CD14-positive monocyte (primary cell): ENCODE measurements at regions not wholly inside any gene's neighbourhood (a gene's known extent, or its start where the extent isn't known, plus 50 kb on each side); places are given as distances from the start of the nearest gene placed in this dataset.
"Not testable (repeated sequence)": the region's sequence is repeated elsewhere in the genome, so short reads cannot be mapped to it uniquely, and the experiment has no call there.

Source experiments
- DNase-seq, 3 donors: peaks; one replicate each; pipeline ENCODE4 v3.0.0-alpha.2; 2011 to 2022
- H2AFZ ChIP-seq: 2 replicates; pipeline ENCODE4 v1.6.0; 2012; ENCODE audit warnings: mild to moderate bottlenecking, low read depth, low read length, inconsistent platforms; ENCODE audit not compliant: insufficient read depth, poor library complexity, severe bottlenecking
- H3K27ac ChIP-seq, 2 donors: 1 replicate in 1 of 2; 2 replicates in 1 of 2; pipeline ENCODE4 v1.5.1; 2012 to 2013; ENCODE audit warnings: low read length in 2 of 2, control low read depth in 1 of 2, inconsistent platforms in 1 of 2, low read depth in 1 of 2, mild to moderate bottlenecking in 1 of 2
- H3K27me3 ChIP-seq, 2 donors: one replicate each; pipeline versions ENCODE4 v1.6.0 to v1.6.1; 2011 to 2013; ENCODE audit warnings: low read length in 2 of 2; ENCODE audit not compliant: control insufficient read depth in 2 of 2, insufficient read depth in 2 of 2
- H3K36me3 ChIP-seq, 2 donors: replicated peaks in 1 of 2; 1 replicate in 1 of 2; 2 replicates in 1 of 2; pipeline versions ENCODE4 v1.5.1 to v1.6.1; 2012 to 2013; ENCODE audit warnings: low read length in 2 of 2, control low read depth in 1 of 2, inconsistent platforms in 1 of 2, mild to moderate bottlenecking in 1 of 2; ENCODE audit not compliant: insufficient read depth in 2 of 2, control insufficient read depth in 1 of 2
- H3K4me1 ChIP-seq, 2 donors: 1 replicate in 1 of 2; 2 replicates in 1 of 2; pipeline versions ENCODE4 v1.5.1 to v1.6.1; 2012 to 2013; ENCODE audit warnings: low read length in 2 of 2, control low read depth in 1 of 2, inconsistent platforms in 1 of 2, mild to moderate bottlenecking in 1 of 2, moderate library complexity in 1 of 2; ENCODE audit not compliant: insufficient read depth in 2 of 2, control insufficient read depth in 1 of 2
- H3K4me2 ChIP-seq: replicated peaks from 2 replicates; pipeline ENCODE3; 2012; ENCODE audit warnings: low read length, moderate library complexity, mild to moderate bottlenecking; ENCODE audit not compliant: poor library complexity, severe bottlenecking; ENCODE audit errors: extremely low read depth
- H3K4me3 ChIP-seq, 3 experiments: fragments of 200-600 bp in 1 of 3; sonication (generic) in 1 of 3; replicated peaks in 1 of 3; 1 replicate in 2 of 3; 2 replicates in 1 of 3; pipeline ENCODE4 v1.5.1; 2011 to 2013; ENCODE audit warnings: low read length in 3 of 3, mild to moderate bottlenecking in 3 of 3, control low read depth in 2 of 3, low read depth in 2 of 3, inconsistent platforms in 1 of 3, moderate library complexity in 1 of 3
- H3K79me2 ChIP-seq: 2 replicates; pipeline ENCODE4 v1.6.0; 2012; ENCODE audit warnings: mild to moderate bottlenecking, control low read depth, inconsistent platforms, low read length, moderate library complexity; ENCODE audit not compliant: insufficient read depth
- H3K9ac ChIP-seq: 2 replicates; pipeline ENCODE4 v1.6.0; 2017; ENCODE audit warnings: low read length, mild to moderate bottlenecking; ENCODE audit not compliant: insufficient read depth, poor library complexity, severe bottlenecking
- H3K9me3 ChIP-seq, 2 donors: replicated peaks in 1 of 2; 1 replicate in 1 of 2; 2 replicates in 1 of 2; pipeline versions ENCODE4 v1.5.1 to v1.6.1; 2012 to 2013; ENCODE audit warnings: low read length in 2 of 2, control low read depth in 1 of 2; ENCODE audit not compliant: control insufficient read depth in 1 of 2, insufficient read depth in 1 of 2
- H4K20me1 ChIP-seq: 2 replicates; pipeline ENCODE4 v1.6.0; 2012; ENCODE audit warnings: mild to moderate bottlenecking, low read length, control low read depth, moderate library complexity; ENCODE audit not compliant: insufficient read depth
- H3K27ac Mint-ChIP-seq, 7 donors: one replicate each; pipeline ENCODE4 v1.8.0; 2020; ENCODE audit warnings: mild to moderate bottlenecking in 7 of 7, mixed read lengths in 7 of 7, moderate library complexity in 6 of 7, inconsistent platforms in 2 of 7
- H3K27me3 Mint-ChIP-seq, 3 donors: one replicate each; pipeline ENCODE4 v1.8.0; 2021 to 2022; ENCODE audit warnings: low read depth in 3 of 3, mild to moderate bottlenecking in 3 of 3, mixed read lengths in 3 of 3, moderate library complexity in 3 of 3, inconsistent platforms in 1 of 3
- H3K36me3 Mint-ChIP-seq, 2 donors: one replicate each; pipeline ENCODE4 v1.8.0; 2020; ENCODE audit warnings: mixed read lengths in 2 of 2, inconsistent platforms in 1 of 2, mild to moderate bottlenecking in 1 of 2
- H3K4me1 Mint-ChIP-seq: one replicate; pipeline ENCODE4 v1.8.0; 2020; ENCODE audit warnings: mild to moderate bottlenecking, mixed read lengths
- H3K4me3 Mint-ChIP-seq, 2 donors: one replicate each; pipeline ENCODE4 v1.8.0; 2020; ENCODE audit warnings: mild to moderate bottlenecking in 2 of 2, mixed read lengths in 2 of 2, moderate library complexity in 1 of 2
- H3K9me3 Mint-ChIP-seq, 7 donors: one replicate each; pipeline ENCODE4 v1.8.0; 2020 to 2022; ENCODE audit warnings: mixed read lengths in 7 of 7, mild to moderate bottlenecking in 6 of 7, moderate library complexity in 6 of 7, inconsistent platforms in 2 of 7
- WGBS: methylation state at CpG from one replicate; pipeline ENCODE4 v1.1.5; 2013; ENCODE audit warnings: missing lambda C conversion rate; ENCODE audit not compliant: insufficient coverage; 5-methylcytosine and 5-hydroxymethylcytosine counted together
- intact Hi-C, 2 donors: fragments of 100-400 bp; cut with micrococcal nuclease; formaldehyde crosslinking; loops; one replicate each; pipeline versions ENCODE4 v1.15.0 to v1.15.1; 2023
- TF ChIP-seq, protein P1 (sequence below): fragments of 200-600 bp; IDR thresholded peaks from one replicate; pipeline ENCODE4 v1.8.0; 2022; ENCODE audit warnings: antibody characterized with exemption, mild to moderate bottlenecking

DNA sequence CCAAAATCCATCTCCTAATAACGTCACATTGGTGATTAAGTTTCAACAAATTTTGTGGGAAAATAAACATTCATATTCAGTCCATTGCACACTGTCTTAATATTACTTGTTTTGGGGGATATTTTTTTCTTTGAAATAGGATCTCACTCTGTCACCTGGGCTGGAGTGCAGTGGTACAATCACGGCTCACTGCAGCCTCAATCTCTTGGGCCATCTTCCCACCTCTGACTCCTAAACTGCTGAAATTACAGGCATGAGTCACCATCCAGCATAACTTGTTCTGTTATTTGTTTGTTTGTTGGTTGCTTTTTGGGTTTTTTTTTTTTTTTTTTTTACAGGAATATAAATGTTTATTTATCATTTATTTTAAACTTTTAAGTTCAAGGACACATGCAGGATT is 556.1 kb upstream of the SLITRK6 start:
- no peak for DNase-seq
- H3K27me3 Mint-ChIP-seq = peaks cover 0 to 2% (median 0%) of the 10 kb centered on the region in 3 donors
- H4K20me1 ChIP-seq = no peaks in the 10 kb centered on the region
- no peaks in the 10 kb centered on the region for H3K36me3 ChIP-seq
- intact Hi-C loops = no loop called here
- H3K4me2 ChIP-seq = no peak overlapping the region
- H3K9me3 ChIP-seq = peaks cover 0 to 12% of the 10 kb centered on the region in 2 donors
- H2AFZ ChIP-seq = no peak overlapping the region
- no peak overlapping the region for H3K4me3 ChIP-seq
- H3K27me3 ChIP-seq = no peaks in the 10 kb centered on the region
- H3K4me1 ChIP-seq = no peaks in the 10 kb centered on the region
- H3K36me3 Mint-ChIP-seq = no peaks in the 10 kb centered on the region
- peaks cover 0 to 17% (median 8%) of the 10 kb centered on the region in 7 donors for H3K9me3 Mint-ChIP-seq
- H3K4me3 Mint-ChIP-seq = no peak overlapping the region
- H3K27ac ChIP-seq = no peak overlapping the region
- H3K9ac ChIP-seq = no peak overlapping the region
- no peaks in the 10 kb centered on the region for H3K79me2 ChIP-seq
- no peaks in the 10 kb centered on the region for H3K4me1 Mint-ChIP-seq
- TF ChIP-seq, protein P1, sequence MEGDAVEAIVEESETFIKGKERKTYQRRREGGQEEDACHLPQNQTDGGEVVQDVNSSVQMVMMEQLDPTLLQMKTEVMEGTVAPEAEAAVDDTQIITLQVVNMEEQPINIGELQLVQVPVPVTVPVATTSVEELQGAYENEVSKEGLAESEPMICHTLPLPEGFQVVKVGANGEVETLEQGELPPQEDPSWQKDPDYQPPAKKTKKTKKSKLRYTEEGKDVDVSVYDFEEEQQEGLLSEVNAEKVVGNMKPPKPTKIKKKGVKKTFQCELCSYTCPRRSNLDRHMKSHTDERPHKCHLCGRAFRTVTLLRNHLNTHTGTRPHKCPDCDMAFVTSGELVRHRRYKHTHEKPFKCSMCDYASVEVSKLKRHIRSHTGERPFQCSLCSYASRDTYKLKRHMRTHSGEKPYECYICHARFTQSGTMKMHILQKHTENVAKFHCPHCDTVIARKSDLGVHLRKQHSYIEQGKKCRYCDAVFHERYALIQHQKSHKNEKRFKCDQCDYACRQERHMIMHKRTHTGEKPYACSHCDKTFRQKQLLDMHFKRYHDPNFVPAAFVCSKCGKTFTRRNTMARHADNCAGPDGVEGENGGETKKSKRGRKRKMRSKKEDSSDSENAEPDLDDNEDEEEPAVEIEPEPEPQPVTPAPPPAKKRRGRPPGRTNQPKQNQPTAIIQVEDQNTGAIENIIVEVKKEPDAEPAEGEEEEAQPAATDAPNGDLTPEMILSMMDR = no peak
- H3K27ac Mint-ChIP-seq = no peak overlapping the region
- whole genome bisulfite sequencing = no CpG with 5 or more reads among the region's 2 CpGs

DNA sequence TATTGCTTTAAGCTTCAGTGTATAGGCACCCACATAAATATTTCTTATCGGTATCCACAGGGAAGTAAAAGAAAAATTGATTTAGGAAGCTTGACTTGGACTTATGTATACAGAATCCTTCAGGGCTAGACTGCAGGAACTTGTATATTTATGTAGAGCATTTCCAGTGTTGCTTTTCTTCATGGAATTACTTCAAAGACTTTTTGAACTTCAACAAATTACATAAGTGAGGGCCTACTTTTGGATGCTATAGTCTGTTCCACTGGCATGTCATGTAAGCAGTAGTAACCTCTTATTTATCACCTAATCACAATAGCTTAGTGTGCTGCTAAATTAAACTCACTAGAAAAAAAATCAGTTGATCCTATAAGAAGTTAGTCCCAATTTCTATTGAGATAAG is 557.9 kb upstream of the SLITRK6 start:
- H3K27me3 ChIP-seq = no peaks in the 10 kb centered on the region
- H4K20me1 ChIP-seq = no peaks in the 10 kb centered on the region
- peaks cover 0 to 12% of the 10 kb centered on the region in 2 donors for H3K9me3 ChIP-seq
- H2AFZ ChIP-seq = no peak overlapping the region
- Mint-ChIP-seq H3K36me3 (no peaks in the 10 kb centered on the region), H3K4me3 (no peak overlapping the region), H3K9me3 (peaks cover 2 to 24% (median 16%) of the 10 kb centered on the region in 7 donors), H3K4me1 (no peaks in the 10 kb centered on the region), H3K27me3 (peaks cover 0 to 3% (median 0%) of the 10 kb centered on the region in 3 donors), H3K27ac (no peak overlapping the region)
- DNase-seq = no peak
- H3K4me2 ChIP-seq = no peak overlapping the region
- H3K27ac ChIP-seq = no peak overlapping the region
- H3K4me3 ChIP-seq = no peak overlapping the region
- no peaks in the 10 kb centered on the region for H3K36me3 ChIP-seq
- no peaks in the 10 kb centered on the region for H3K4me1 ChIP-seq
- no CpG with 5 or more reads among the region's 1 CpG for WGBS
- H3K79me2 ChIP-seq = no peaks in the 10 kb centered on the region
- no peak overlapping the region for H3K9ac ChIP-seq
- TF ChIP-seq, protein P1 = no peak
- intact Hi-C loops = no loop called here

DNA sequence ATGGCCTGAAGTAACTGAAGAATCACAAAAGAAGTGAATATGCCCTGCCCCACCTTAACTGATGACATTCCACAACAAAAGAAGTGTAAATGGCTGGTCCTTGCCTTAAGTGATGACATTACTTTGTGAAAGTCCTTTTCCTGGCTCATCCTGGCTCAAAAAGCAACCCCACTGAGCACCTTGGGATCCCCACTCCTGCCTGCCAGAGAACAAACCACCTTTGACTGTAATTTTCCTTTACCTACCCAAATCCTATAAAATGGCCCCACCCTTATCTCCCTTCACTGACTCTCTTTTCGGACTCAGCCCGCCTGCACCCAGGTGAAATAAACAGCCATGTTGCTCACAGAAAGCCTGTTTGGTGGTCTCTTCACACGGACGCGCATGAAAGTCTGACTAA is 564.5 kb upstream of the SLITRK6 start:
- H3K9me3 Mint-ChIP-seq = peaks cover 7 to 26% (median 18%) of the 10 kb centered on the region in 7 donors
- peak overlapping the region in 1 of 7 donors; percentile 28 for H3K27ac Mint-ChIP-seq
- intact Hi-C loops = not testable (repeated sequence)

More for the DNA sequence above, 564.5 kb upstream of the SLITRK6 start:
- H3K9ac ChIP-seq, H3K27me3 Mint-ChIP-seq, H3K27ac ChIP-seq, H3K4me3 Mint-ChIP-seq, H3K4me2 ChIP-seq, H3K36me3 ChIP-seq, H3K36me3 Mint-ChIP-seq, H3K4me1 Mint-ChIP-seq, DNase-seq, H3K4me1 ChIP-seq, H3K27me3 ChIP-seq, H3K79me2 ChIP-seq, H4K20me1 ChIP-seq, H3K4me3 ChIP-seq, H2AFZ ChIP-seq: not testable (repeated sequence)
- WGBS = no CpG with 5 or more reads among the region's 5 CpGs
- peaks cover 14 to 20% of the 10 kb centered on the region in 2 donors for H3K9me3 ChIP-seq
